Activated CD4-positive, alpha-beta T cell treated with anti-CD3 and anti-CD28 coated beads, Interleukin-2, amount 10 ng/mL, durations not matched to agents 24 days and 14 days (primary cell): ENCODE measurements at regions not wholly inside any gene's neighbourhood (a gene's known extent, or its start where the extent isn't known, plus 50 kb on each side); places are given as distances from the start of the nearest gene placed in this dataset.

ENCODE experiments used
- DNase-seq: peaks from one replicate; pipeline ENCODE4 v3.0.0; 2022
- H3K27ac Mint-ChIP-seq: one replicate; pipeline ENCODE4 v1.8.0; 2022; ENCODE audit warnings: mild to moderate bottlenecking, mixed read lengths
- H3K27me3 Mint-ChIP-seq: one replicate; pipeline ENCODE4 v1.8.0; 2022; ENCODE audit warnings: mixed read lengths
- H3K36me3 Mint-ChIP-seq: one replicate; pipeline ENCODE4 v1.8.0; 2022; ENCODE audit warnings: low read depth, mild to moderate bottlenecking, mixed read lengths
- H3K4me1 Mint-ChIP-seq: one replicate; pipeline ENCODE4 v1.8.0; 2021; ENCODE audit warnings: mixed read lengths
- H3K4me3 Mint-ChIP-seq: one replicate; pipeline ENCODE4 v1.8.0; 2022; ENCODE audit warnings: mild to moderate bottlenecking, moderate library complexity, mixed read lengths
- H3K9me3 Mint-ChIP-seq: one replicate; pipeline ENCODE4 v1.8.0; 2021; ENCODE audit warnings: mixed read lengths
- intact Hi-C: fragments of 100-400 bp; cut with micrococcal nuclease; formaldehyde crosslinking; loops from one replicate; pipeline ENCODE4 v1.15.1; 2023

DNA sequence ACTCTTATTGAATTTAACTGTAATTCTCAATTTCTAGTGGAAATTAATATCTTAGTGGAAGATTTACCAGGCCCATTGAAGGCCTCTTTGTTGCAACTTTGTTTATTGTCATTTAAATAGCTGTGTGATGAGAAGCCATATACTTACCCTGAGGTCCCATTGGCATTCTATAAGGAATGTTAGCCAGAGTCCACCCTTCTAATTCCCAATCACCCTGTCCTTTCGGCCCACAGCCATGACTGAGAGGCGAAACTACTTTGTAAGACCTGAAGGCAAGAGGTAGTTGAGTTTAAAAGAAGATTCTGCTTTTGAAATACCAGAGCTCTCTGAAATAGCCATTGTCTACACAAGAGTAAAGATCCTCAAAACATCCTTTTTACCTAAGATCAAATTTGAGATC, 290.5 kb upstream of the RARB start:
- Mint-ChIP-seq H3K27ac (no peak overlapping the region), H3K4me3 (no peak overlapping the region), H3K4me1 (no peaks in the 10 kb centered on the region), H3K9me3 (no peaks in the 10 kb centered on the region), H3K36me3 (no peaks in the 10 kb centered on the region), H3K27me3 (no peaks in the 10 kb centered on the region)
- intact Hi-C loops = no loop called here
- DNase-seq = no peak

DNA sequence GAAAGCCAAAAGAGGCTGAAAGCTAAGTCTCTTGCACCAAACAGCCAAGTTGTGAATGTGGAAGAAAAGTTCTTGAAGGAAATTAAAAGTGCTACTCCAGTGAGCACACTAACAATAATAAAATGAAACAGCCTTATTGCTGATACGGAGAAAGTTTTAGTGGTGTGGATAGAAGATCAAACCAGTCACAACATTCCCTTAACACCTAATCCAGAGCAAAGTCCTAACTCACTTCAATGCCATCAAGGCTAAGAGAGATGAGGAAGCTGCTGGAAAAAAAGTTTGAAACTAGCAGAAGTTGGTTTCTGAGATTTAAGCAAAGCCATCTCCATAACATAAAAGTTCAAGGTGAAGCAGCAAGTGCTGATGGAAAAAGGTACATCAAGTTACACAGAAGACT, 288.8 kb upstream of the RARB start:
- Mint-ChIP-seq H3K27ac (no peak overlapping the region), H3K4me1 (no peaks in the 10 kb centered on the region), H3K36me3 (no peaks in the 10 kb centered on the region), H3K4me3 (no peak overlapping the region), H3K9me3 (no peaks in the 10 kb centered on the region), H3K27me3 (no peaks in the 10 kb centered on the region)
- intact Hi-C loops = no loop called here
- no peak for DNase-seq

DNA sequence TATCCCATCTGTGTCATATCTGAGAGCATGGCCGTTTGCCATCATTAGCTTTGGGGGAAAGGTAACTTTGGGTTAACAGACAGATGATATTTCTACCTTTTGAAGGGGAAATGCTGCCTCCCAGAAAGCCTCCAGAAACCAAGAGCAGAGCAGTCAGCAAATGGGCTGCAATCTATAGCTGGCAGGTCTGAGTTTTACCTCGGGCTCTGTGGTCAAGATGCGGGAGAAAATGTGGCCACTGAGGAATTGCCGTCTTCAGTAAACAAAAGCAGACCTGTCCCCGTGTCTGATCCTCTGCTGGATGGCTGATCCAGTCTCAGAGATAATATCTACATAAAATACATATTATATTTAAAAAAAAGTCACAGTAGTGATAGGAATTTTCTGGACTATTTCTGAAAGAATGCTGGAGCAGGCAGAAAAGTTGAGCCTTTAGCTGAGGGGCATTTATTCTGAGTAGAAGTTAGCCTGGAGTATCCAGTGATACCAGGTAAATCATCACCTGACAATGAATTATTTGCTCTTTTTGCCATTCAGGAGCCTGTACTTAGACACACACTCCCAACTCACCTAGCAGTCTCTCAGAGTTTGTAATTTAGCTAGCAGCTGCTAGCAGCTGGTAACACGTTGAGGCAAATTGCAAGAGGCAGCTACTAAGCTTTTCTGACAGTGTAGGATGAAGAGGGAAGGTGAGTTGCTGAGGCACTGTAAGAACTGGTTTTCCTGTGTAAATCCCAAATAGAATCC, 285.3 kb upstream of the RARB start:
- intact Hi-C loops = no loop called here
- Mint-ChIP-seq H3K36me3 (no peaks in the 10 kb centered on the region), H3K4me1 (no peaks in the 10 kb centered on the region), H3K4me3 (no peak overlapping the region), H3K27me3 (no peaks in the 10 kb centered on the region), H3K27ac (no peak overlapping the region), H3K9me3 (no peaks in the 10 kb centered on the region)
- DNase-seq = no peak

DNA sequence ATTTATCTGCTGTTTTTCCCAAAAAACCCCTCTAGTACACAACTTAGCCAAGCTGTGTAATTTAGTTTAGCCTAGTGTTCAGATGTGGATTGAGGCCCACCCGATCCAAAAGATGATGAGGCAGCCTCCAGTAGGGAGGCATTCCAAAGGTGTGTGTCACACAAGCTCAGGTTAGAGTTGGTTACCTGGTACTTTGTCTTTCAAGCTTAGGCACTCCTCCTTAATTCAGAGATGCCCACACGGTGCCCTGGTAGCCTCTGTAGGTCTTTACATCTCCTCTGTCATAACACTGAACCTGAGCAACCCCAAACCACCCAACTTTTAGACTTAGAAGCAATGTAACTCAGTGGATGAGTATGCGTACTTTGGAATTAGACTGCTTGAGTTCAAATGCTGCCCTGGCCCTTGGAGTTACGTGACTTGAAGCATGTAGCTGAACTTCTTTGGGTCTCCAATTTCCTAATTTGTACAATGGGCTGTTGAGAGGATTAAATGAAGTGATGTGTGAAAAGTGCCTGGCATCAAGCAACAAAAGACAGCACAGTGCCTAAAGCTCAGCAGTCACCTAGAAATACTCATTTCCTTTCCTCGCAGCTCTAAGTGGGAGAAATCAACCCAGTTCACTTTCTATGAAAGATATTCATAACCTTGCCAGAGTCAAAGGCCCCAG, 284.6 kb upstream of the RARB start:
- intact Hi-C loops = no loop called here
- Mint-ChIP-seq H3K4me1 (no peaks in the 10 kb centered on the region), H3K27me3 (no peaks in the 10 kb centered on the region), H3K9me3 (peaks cover 4% of the 10 kb centered on the region), H3K36me3 (no peaks in the 10 kb centered on the region), H3K4me3 (no peak overlapping the region), H3K27ac (no peak overlapping the region)
- no peak for DNase-seq

DNA sequence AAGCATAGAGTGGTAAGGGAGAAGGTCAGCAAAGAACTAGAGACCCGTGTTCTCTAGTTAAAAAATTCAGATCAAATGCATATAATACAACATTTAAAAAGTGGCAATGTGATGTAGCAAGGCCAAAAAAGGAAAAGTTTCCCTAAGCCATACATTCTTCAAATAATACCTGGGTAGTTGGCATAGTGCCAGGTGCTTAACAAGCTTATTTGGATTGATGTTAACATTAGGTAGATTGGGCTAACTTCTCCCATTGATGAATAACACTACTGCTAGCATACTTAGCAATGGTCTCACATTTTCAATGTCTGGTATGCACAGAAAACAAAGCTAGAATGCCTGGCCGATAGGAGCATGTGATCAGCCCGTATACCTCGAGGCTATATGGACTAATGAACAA, 283.6 kb upstream of the RARB start:
- Mint-ChIP-seq H3K4me3 (no peak overlapping the region), H3K36me3 (no peaks in the 10 kb centered on the region), H3K27me3 (no peaks in the 10 kb centered on the region), H3K4me1 (no peaks in the 10 kb centered on the region), H3K9me3 (peaks cover 4% of the 10 kb centered on the region), H3K27ac (no peak overlapping the region)
- intact Hi-C loops = no loop called here
- DNase-seq = no peak

DNA sequence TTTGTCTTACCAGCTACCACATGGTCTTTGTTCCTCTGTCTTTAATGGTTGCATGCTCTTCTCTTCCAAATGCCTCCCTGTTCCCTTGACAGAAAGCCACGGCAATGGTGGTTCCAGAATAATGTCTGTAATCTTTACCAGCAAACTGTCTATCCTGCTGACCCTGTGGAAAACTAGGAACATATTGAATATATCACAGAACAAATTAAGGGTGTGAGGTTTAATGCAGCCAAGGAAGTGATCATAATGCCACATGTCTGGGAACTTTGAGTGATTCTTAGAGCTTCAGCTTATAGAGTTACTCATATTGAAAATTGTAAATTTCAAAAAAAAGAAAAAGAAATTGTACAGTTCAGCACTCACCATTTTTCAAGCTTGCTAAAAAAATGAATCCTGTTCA, 282.9 kb upstream of the RARB start:
- DNase-seq = no peak
- H3K4me3 Mint-ChIP-seq = no peak overlapping the region
- peaks cover 4% of the 10 kb centered on the region for H3K9me3 Mint-ChIP-seq
- no peaks in the 10 kb centered on the region for H3K36me3 Mint-ChIP-seq
- no peaks in the 10 kb centered on the region for H3K4me1 Mint-ChIP-seq
- no peak overlapping the region for H3K27ac Mint-ChIP-seq
- H3K27me3 Mint-ChIP-seq = no peaks in the 10 kb centered on the region
- intact Hi-C loops = no loop called here

DNA sequence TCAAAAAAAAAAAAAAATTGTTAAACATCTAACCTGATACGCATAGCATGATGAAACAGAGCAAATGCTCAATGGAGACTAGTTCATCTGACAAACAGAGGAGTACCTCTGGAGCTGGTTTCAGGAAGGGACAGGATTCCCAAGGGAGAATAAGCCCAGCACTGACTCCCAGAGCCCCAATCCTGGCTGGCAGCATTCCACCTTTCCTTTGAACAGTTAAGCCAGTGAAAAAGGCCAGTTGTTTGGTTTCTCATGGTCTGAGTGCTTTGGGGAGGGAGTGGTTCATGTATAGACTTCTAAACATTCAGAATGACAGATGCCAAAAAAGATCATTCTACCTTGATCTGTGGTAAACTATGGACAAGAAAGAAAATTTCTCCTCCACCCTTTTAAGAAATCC, 277.9 kb upstream of the RARB start:
- no peak overlapping the region for H3K4me3 Mint-ChIP-seq
- H3K9me3 Mint-ChIP-seq = peaks cover 4% of the 10 kb centered on the region
- no peaks in the 10 kb centered on the region for H3K36me3 Mint-ChIP-seq
- intact Hi-C loops = no loop called here
- H3K4me1 Mint-ChIP-seq = no peaks in the 10 kb centered on the region
- no peaks in the 10 kb centered on the region for H3K27me3 Mint-ChIP-seq
- DNase-seq = no peak
- no peak overlapping the region for H3K27ac Mint-ChIP-seq

DNA sequence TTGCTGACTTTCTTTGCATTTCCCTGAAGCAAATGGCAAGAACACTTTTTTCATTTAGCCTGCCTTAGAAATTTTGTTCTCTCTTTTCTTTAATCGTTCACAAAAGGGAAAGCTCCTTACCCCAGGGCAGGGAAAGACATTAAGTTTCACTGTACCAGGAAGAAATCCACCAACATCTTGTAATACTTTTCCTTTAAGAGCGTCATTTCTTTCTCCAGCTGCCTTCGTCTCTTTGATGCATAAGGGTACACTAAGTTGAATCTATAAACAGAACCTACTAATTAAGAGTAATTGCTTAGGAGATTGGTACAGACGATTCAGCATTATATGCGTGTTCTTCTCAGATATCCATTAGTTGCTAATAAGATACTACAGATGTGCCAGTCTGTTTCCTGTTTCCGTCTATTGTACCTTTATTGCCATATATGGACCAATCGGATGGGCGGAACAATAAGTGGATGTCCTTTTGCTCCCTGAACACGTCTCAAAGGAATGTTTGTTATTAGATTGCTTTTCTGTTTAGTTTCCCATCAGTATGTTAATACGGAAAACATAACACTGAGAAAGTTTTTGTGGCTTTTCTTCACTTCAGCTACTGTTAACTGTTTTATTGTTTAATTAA, 276.7 kb upstream of the RARB start:
- intact Hi-C loops = no loop called here
- H3K4me3 Mint-ChIP-seq = no peak overlapping the region
- H3K27ac Mint-ChIP-seq = no peak overlapping the region
- peaks cover 4% of the 10 kb centered on the region for H3K9me3 Mint-ChIP-seq
- DNase-seq = no peak
- no peaks in the 10 kb centered on the region for H3K36me3 Mint-ChIP-seq
- no peaks in the 10 kb centered on the region for H3K27me3 Mint-ChIP-seq
- H3K4me1 Mint-ChIP-seq = no peaks in the 10 kb centered on the region

DNA sequence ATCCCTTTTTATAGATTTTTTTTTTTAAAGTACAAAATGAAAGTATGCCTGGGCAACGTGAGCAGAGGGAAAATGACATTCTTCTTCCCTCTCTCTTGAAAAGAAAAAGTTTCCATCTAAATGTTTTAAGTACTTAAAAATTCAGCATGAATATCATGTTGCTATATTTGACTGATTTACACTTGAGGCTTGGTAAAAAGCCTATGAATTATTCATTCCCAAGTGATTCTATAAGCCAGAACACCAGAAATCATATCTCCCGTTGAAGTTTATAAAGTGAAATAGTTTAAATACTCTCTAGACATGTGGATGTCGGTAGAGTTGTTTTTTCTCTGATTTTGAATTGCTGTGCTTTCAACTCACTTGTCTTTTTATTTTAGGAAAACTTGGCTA, 276.2 kb upstream of the RARB start:
- H3K27me3 Mint-ChIP-seq = no peaks in the 10 kb centered on the region
- no peak overlapping the region for H3K27ac Mint-ChIP-seq
- DNase-seq = no peak
- H3K9me3 Mint-ChIP-seq = peaks cover 4% of the 10 kb centered on the region
- intact Hi-C loops = no loop called here
- no peaks in the 10 kb centered on the region for H3K4me1 Mint-ChIP-seq
- no peak overlapping the region for H3K4me3 Mint-ChIP-seq
- no peaks in the 10 kb centered on the region for H3K36me3 Mint-ChIP-seq

DNA sequence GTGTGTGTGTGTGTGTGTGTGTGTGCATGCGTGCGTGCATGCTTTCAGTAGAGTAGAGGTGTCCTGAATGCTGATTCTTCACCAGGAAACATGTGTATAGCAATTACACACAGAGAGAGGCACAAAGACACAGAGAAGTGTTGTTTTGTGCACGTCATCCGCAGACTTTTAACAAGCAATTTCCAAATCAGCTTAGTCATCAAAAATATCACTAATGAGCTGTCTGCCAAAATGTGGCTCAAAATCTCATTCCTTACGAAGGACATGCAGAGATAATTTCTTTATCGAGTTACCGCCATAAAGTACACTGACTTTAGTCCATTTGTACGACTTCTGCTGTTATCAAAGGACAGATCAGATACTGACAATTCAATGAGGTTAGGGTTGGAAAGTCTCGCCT, 274.9 kb upstream of the RARB start:
- Mint-ChIP-seq H3K9me3 (peaks cover under 1% of the 10 kb centered on the region), H3K4me3 (no peak overlapping the region), H3K27ac (no peak overlapping the region), H3K36me3 (no peaks in the 10 kb centered on the region), H3K4me1 (no peaks in the 10 kb centered on the region), H3K27me3 (no peaks in the 10 kb centered on the region)
- DNase-seq = no peak
- intact Hi-C loops = no loop called here

DNA sequence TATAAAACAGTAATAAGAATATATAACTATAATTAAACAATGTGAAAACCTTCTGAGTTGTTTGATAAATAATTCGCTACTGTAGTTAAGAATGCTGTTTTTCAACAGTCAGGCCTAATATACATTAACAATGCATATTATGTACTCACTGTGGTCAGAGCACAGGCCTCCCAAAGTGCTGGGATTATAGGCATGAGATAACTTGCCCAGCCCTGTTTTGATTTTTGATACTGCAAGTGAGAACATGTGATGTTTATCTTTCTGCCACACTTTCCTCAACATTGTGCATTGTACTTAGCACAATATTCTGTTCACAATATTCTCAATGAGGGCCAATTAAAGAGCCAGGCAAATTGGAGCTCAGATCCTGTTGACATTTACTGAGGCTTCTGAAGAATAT, 274.5 kb upstream of the RARB start:
- Mint-ChIP-seq H3K36me3 (no peaks in the 10 kb centered on the region), H3K27me3 (no peaks in the 10 kb centered on the region), H3K4me3 (no peak overlapping the region), H3K9me3 (no peaks in the 10 kb centered on the region), H3K4me1 (no peaks in the 10 kb centered on the region), H3K27ac (no peak overlapping the region)
- DNase-seq = no peak
- intact Hi-C loops = no loop called here

DNA sequence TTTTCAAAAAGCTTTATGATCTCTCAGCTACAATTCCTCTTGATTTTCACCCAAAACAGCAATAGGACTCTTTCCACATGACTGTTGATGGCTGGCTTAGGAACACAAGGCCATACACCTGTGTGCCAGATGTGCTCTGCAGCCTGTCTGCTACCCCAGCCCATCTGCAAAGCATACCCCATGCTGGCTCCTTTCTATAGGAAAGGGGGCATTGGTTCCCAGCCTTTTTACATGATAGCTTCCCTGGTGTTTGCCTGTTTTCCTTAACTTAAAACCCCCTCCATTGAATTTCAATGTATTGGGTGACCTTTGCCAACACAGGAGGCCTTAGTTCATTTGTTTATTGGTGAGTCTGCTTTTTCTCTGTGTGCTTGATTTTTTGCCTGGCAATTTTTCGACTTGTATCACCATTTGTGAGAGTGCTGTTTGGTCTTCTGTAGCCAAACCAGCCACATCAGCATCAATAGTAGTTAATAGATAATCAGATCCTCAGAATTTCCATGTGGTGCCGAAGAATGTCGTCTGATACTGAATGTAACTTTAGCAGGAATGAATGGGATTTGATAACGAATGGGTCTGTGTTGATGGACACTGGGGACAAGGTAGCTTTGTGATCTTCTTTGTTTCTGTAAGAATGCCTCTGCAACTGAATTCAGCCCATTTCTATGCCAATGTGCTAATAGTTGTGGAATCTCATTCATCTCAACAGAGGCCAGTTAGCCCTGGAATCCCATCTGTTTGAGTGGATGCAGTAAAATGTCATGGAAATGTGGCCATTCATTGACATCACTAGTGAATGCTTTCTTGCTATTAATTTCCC, 272.2 kb upstream of the RARB start:
- no peak overlapping the region for H3K27ac Mint-ChIP-seq
- no peaks in the 10 kb centered on the region for H3K9me3 Mint-ChIP-seq
- no peak for DNase-seq
- no peaks in the 10 kb centered on the region for H3K4me1 Mint-ChIP-seq
- no peaks in the 10 kb centered on the region for H3K27me3 Mint-ChIP-seq
- no peaks in the 10 kb centered on the region for H3K36me3 Mint-ChIP-seq
- intact Hi-C loops = no loop called here
- H3K4me3 Mint-ChIP-seq = no peak overlapping the region

DNA sequence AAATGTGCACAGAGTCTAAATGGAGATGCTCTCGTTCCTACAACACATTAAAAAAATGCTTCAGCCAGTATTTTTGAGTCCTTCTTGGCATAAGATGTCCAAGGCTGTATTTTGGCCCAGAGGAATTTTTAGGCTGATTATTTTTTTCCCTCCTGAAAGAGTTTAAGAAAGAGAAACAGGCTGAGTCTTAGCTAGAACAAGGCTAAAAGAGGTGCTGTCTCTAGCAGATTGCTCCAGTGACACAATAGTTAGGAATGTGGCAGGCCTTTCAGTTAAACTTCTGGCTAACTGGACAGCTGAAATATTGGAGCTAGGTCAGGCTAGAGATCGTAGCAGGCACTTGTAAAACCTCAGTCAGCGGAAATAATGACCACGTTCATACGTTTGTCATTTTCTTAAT, 271.4 kb upstream of the RARB start:
- H3K4me3 Mint-ChIP-seq = no peak overlapping the region
- H3K36me3 Mint-ChIP-seq = no peaks in the 10 kb centered on the region

DNA sequence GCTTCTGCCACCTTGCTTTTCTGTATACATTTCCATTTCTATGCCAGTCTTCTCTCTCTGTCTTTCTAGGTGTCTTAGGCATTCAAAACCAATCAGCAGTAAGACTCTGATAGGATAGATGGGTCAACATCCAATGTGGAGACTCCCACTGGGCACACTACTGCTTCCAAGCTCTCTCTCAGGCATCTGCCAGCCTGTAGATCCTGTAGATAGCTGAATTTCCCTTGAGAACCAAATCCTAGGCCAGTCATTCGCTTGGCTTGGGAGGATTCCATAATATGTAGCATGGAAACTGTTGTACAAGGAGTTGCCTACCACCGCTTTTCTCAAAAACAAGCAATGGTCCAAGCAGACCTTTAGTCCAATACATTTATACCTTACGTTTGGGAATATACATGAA, 262.8 kb upstream of the RARB start:
- Mint-ChIP-seq H3K27me3 (no peaks in the 10 kb centered on the region), H3K4me1 (no peaks in the 10 kb centered on the region), H3K27ac (no peak overlapping the region), H3K9me3 (peaks cover 3% of the 10 kb centered on the region), H3K4me3 (no peak overlapping the region), H3K36me3 (no peaks in the 10 kb centered on the region)
- DNase-seq = no peak
- intact Hi-C loops = no loop called here

More for the DNA sequence above, 271.4 kb upstream of the RARB start:
- Mint-ChIP-seq H3K27ac (no peak overlapping the region), H3K27me3 (no peaks in the 10 kb centered on the region), H3K4me1 (no peaks in the 10 kb centered on the region), H3K9me3 (no peaks in the 10 kb centered on the region)
- no peak for DNase-seq
- intact Hi-C loops = no loop called here
